ENCODE measurements at regions not wholly inside any gene's neighbourhood (a gene's known extent, or its start where the extent isn't known, plus 50 kb on each side); places are given as distances from the start of the nearest gene placed in this dataset.

DNA sequence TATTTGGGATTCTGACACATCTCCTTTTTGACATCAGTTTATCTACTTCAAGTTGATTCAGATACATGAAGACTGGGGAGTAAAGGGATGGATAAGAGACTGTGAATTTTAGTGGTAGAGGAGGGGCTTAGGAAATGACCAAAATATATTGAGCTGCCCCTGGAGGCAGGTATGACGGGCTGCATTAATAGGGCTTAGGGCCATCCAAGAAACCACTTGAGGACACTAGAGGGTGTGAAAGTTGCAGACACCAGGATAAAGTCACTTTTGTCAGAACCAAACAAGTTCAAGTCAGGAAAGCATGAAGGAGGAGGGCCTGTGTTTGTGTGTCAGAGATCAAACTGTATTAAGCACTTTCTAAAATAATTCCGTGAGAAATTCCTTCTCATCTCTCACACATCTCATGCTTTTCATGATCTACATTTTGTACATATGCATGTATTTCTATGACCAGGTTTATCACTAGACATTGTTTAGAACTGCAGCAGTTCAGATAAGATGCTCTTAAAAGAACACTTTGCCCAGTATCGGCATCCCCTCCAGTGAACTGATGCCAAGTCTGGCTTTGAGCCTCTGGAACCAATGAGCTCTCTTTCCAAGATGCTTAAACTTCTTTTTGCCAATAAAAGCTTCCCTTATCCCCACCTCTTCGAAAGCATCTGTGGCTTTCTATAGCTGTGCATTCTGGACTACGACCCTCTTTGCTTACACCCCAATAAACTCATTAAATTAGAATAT lies 136.9 kb downstream of the SLC38A1 start:
- DNase-seq (ENCODE audit: low read depth): no peak

GRCh38 chr12:46127656-46128055 lies 137.3 kb upstream of the SCAF11 start:
- DNase-seq (ENCODE audit: low read depth): no peak

DNA sequence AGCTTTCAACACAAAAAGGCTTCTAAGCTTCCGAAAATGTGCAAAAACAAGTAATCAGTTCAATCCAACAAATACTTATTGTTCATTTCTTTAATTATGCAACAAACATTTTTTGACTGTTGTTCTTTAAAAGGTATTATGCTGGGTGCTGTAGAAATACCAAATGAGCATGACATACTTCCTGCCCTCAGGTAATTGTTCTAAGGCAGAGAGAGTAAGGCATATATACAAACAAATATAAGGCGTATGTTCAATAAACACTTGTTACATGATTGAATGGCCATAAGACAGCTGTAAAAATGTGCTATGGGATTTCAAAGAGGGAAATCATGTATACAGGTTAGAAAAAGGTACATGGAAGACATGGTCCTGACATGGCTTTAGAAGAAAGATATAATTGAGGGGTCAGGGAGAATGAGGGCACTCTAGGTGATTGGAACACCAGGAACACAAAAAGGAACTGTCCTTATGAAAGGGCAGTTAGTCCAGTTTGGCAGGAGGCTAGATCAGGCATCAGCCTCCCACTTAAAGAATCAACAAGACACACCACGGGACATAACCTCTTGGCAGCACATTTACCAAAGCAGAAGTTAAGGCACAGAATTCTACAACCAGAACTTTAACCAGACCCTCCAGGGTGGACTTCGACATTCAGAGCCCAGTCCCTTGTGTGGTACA lies 135.8 kb upstream of the SCAF11 start:
- DNase-seq (ENCODE audit: low read depth): no peak

DNA sequence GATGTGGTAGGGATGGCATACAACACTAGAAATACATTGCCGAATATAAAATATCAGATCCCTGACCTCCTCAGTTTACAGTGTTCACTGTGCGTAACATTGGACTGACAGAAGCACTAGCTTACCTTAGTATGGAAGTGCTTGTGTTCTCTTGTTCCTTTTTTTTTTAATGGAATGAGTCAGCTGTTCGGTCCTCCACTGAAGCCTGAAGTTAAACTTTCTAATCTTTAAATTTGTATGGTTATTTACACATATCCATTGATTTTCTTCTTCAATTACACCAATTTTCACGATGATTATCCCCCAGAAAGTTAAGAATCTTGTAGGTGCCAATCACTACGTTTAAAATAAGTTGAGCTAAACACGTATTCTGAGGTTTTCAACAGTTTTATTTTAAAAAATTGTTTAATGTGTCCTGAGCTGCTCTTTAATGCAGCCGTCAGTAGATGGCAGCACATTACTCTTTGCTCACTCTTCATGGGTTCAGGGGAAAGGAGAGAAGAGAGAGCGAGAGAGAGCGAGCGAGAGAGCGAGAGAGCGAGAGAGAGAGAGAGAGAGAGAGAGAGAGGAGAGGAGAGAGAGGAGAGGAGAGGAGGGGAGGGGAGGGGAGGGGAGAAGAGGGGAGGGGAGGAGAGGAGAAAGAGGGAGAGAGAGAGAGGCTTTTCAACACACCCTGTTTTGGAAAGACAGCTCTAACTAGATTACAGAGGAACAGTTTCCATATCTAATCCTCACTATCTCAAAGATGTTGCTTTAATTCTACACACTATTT lies 134.7 kb upstream of the SCAF11 start:
- DNase-seq (ENCODE audit: low read depth): no peak

DNA sequence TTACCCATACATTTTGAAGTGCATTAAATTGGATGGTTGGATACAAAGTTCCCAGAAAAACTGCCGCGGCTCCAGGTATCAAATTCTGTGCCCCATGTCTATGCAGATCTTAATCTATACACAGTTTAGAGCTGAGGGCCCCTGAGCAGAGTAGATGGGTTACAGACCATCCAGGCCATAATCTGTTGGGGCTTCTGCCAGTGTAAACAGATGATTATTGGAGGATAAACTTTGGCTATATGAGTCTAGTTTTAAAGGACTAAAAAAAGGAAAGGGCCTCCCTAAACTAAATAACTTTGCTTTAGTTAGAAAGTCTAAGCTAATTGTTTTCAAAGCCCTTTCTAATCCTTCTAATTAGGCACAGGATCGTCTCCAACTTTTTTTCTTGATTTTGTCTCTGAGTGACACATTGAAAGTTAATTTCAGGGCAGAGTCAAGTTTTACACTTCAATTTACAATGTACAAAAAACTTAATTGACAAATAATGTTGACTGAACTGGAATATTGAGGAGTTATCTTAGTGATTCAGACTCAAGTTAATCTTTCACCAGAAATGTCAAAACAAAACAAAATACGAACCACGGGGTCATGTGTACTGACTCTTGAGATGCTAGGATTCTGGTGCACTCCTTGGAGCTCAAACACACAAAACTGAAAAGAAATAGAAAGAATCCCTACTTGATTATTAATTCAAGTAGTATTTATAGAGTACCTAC lies 133.9 kb upstream of the SCAF11 start:
- no peak for DNase-seq (ENCODE audit: low read depth)

- no peak for DNase-seq (ENCODE audit: low read depth)
These were observed 122.0 kb upstream of the SCAF11 start for GRCh38 chr12:46112364-46112763.

DNA sequence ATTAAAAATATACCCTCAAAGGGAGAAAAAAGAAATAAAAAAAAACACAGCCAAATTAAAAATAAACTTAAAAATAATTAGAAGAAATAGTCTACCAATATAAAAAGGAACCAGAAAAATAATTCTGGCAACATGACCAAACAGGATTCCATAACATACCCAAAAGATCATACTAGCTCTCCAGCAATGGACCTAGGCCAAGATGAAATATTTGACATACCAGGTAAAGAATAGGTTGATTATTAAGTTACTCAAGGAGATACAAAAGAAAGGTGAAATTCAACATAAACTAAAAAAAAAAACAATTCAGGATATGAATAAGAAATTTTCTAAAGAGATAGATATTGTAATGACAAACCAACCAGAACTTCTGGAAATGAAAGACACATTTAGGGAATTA lies 121.3 kb upstream of the SCAF11 start:
- no peak for DNase-seq (ENCODE audit: low read depth)

- DNase-seq (ENCODE audit: low read depth): no peak
These were observed 120.7 kb upstream of the SCAF11 start for GRCh38 chr12:46110928-46111699.

- DNase-seq (ENCODE audit: low read depth): no peak
These were observed 119.8 kb upstream of the SCAF11 start for GRCh38 chr12:46110223-46110611.

GRCh38 chr12:46109343-46110222 lies 119.2 kb upstream of the SCAF11 start:
- DNase-seq (ENCODE audit: low read depth): no peak

- DNase-seq (ENCODE audit: low read depth): no peak
These were observed 118.3 kb upstream of the SCAF11 start for GRCh38 chr12:46108721-46109120.

- no peak for DNase-seq (ENCODE audit: low read depth)
These were observed 117.2 kb upstream of the SCAF11 start for GRCh38 chr12:46107591-46107990.

DNA sequence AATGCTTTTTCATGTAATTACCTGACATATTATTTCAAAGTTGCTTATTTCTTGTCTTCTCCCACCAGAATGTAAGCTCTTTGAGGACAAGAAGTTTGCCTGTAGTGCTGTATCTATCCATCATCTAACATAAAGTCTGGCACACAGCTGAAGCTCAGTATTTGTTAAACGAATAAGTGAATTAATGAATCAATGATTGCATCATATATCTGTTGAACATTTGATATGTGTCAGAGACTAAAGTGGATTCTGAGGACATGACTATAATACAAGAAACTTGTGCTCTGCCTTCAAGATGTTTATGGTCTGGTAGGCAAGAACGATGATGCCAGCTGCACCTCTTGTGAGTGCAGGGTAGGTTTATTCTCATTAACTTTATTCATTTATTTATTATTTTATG lies 115.4 kb upstream of the SCAF11 start:
- no peak for DNase-seq (ENCODE audit: low read depth)

DNA sequence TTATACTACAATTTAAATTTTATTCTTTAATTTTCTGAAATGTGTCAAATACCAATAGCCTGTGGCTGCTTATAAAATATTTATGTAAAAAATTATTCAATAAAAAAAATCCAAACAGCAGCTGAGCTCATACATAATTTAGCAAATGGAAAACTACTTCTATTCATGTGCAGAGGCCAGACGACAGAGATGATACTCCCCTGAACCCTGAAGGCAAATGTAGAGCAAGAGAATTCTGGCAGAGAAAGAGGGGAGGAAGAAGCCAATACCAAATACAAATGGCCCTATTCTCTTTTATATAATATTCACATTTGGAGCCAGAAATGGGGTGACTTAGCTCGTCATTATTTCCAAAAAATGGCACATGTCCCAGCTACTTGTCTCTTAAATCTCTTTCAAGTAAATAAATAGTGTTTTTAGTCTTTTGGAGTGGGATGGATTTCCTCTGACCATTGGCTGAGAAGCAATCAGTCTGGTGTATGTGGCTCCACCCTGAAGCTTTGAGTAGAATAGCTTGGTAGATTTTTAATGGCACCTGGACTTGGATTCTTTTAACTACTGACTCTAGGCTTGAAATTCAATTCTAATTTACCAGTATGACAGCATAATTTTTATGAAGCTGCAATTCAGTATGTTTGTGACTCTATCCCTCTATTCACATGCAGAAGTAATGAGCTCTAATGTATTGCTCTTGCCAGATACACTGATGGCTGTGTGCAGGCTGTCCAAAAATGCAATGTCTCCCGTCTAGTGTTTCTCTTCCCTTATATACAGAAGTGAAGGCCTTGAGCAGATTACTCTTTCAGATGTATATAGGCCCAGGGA lies 113.4 kb upstream of the SCAF11 start:
- DNase-seq (ENCODE audit: low read depth): no peak

DNA sequence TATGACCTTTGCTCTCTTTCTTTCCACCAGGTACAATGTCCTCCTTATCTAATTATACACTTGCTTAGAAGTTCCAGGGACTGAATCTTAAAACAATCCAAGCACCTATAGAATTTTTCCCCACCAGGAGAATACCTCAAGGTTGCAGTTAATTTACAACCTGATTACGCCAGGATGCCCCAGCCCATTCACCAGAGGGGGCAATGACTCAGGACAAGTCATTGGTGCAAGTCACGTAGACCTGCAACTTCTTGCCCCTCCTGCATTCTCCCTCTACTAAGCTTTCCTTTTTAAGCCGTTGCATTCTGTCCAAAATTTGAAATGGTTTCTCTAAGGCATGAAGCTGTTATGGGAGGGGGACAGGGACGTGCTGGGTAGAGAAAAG lies 111.1 kb upstream of the SCAF11 start:
- DNase-seq (ENCODE audit: low read depth): no peak

- no peak for DNase-seq (ENCODE audit: low read depth)
These were observed 110.4 kb upstream of the SCAF11 start for GRCh38 chr12:46100551-46101484.

DNA sequence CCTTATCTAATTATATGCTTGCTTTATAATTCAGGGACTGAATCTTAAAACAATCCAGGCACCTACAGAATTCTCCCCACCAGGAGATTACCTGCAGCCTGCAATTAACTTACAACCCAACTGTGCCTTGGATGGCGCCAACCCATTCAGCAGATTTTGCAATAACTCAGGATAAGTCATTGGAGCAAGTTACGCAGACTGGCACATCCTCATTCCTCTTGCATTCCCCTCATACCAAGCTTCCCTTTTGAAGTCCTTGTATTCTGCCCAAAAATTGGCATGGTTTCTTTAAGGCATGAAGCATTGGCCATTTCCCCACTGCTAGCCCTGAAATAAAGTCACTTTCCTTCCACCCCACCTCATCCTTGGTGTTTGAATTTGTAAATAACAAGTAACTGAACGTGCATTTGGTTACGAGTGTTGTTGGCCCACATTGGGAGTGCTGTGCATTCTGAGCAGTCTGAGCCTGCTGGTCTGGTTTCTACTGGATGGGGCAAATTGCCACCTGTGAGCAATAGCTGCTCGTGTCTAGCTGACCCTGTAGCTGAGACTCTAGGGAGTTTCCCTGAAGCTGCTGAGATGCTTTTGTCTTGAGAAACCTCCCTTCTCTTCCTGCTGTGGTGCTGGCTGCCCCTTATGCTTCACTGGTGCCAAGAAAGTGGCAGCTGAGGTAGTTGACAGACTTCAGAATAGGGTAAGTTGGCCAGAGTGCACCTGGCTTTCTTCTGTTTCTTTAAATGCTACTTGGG lies 99.2 kb upstream of the SCAF11 start:
- DNase-seq (ENCODE audit: low read depth): no peak

DNA sequence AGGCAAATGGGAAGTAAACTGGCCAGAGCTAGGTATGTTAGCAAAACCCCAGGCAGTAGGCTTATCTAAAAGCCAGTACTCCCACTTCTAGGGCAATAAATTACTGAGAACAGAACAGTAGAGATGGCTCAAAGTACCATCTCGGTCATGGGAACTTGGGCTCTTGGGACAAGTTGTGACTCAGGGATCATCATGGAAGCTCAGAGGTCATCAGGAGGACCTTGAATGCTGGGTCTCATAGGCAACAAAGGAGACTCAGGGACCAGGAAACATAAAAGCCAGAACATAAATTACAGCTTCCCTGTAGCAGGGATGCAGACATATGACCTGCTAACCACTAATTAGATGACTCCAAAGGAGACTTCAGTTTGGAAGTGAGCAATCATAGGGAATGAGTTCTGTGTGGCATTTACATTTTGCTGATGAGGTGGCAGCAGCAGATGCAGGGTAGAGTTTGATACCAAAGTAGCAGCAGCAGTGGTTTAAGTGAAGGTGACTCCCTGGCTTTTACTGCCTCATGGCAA lies 97.6 kb upstream of the SCAF11 start:
- no peak for DNase-seq (ENCODE audit: low read depth)

Measured in stimulated activated CD8-positive, alpha-beta memory T cell treated with anti-CD3 and anti-CD28 coated beads, Interleukin-12 subunit alpha, Interleukin-12 subunit beta, amount 100 ng/mL, for 4 hours (primary cell).